ENCODE measurements at regions not wholly inside any gene's neighbourhood (a gene's known extent, or its start where the extent isn't known, plus 50 kb on each side); places are given as distances from the start of the nearest gene placed in this dataset.
"Not testable (repeated sequence)": the region's sequence is repeated elsewhere in the genome, so short reads cannot be mapped to it uniquely, and the experiment has no call there.

GRCh38 chr6:170040906-170041305 is 250.0 kb downstream of the DLL1 start:
- DNase-seq: no peak

GRCh38 chr6:170040115-170040500 is 250.8 kb downstream of the DLL1 start:
- DNase-seq: no peak

GRCh38 chr6:170039156-170040114 is 251.4 kb downstream of the DLL1 start:
- no peak for DNase-seq

- no peak for DNase-seq
Observed at GRCh38 chr6:170038708-170039107, 252.2 kb downstream of the DLL1 start.

- no peak for DNase-seq
Observed at GRCh38 chr6:170038251-170038650, 252.6 kb downstream of the DLL1 start.

- no peak for DNase-seq
Observed at GRCh38 chr6:170037541-170038250, 253.2 kb downstream of the DLL1 start.

GRCh38 chr6:170036916-170037315 is 254.0 kb downstream of the DLL1 start:
- no peak for DNase-seq

- DNase-seq: not testable (repeated sequence)
Observed at GRCh38 chr6:170036367-170036766, 254.5 kb downstream of the DLL1 start.

- DNase-seq: no peak
Observed at GRCh38 chr6:170035901-170036304, 255.0 kb downstream of the DLL1 start.

GRCh38 chr6:170035044-170035443 is 255.8 kb downstream of the DLL1 start:
- DNase-seq: no peak

- no peak for DNase-seq
Observed at GRCh38 chr6:170034294-170034693, 256.6 kb downstream of the DLL1 start.

- DNase-seq: no peak
Observed at GRCh38 chr6:170033666-170034065, 257.2 kb downstream of the DLL1 start.

GRCh38 chr6:170032706-170033309 is 258.1 kb downstream of the DLL1 start:
- no peak for DNase-seq

- DNase-seq: no peak
Observed at GRCh38 chr6:170032197-170032596, 258.7 kb downstream of the DLL1 start.

- DNase-seq: no peak
Observed at GRCh38 chr6:170031684-170032121, 259.2 kb downstream of the DLL1 start.

- no peak for DNase-seq
Observed at GRCh38 chr6:170030821-170031471, 259.9 kb downstream of the DLL1 start.

GRCh38 chr6:170030284-170030815 is 260.5 kb downstream of the DLL1 start:
- no peak for DNase-seq

GRCh38 chr6:170029416-170030283 is 261.2 kb downstream of the DLL1 start:
- no peak for DNase-seq

GRCh38 chr6:170028629-170029345 is 262.1 kb downstream of the DLL1 start:
- DNase-seq: no peak

GRCh38 chr6:170027647-170028043 is 263.2 kb downstream of the DLL1 start:
- DNase-seq: no peak
